Endometrium (tissue), 2 donors: ENCODE measurements at regions not wholly inside any gene's neighbourhood (a gene's known extent, or its start where the extent isn't known, plus 50 kb on each side); places are given as distances from the start of the nearest gene placed in this dataset.
"Not testable (repeated sequence)": the region's sequence is repeated elsewhere in the genome, so short reads cannot be mapped to it uniquely, and the experiment has no call there.

Source experiments
- FAIRE-seq: peaks from 2 replicates; lab custom pipeline; 2012; peaks lifted over from hg19 to GRCh38; lab: Jason Lieb, UNC
- donor health status: control.
- donor health status: control.

DNA sequence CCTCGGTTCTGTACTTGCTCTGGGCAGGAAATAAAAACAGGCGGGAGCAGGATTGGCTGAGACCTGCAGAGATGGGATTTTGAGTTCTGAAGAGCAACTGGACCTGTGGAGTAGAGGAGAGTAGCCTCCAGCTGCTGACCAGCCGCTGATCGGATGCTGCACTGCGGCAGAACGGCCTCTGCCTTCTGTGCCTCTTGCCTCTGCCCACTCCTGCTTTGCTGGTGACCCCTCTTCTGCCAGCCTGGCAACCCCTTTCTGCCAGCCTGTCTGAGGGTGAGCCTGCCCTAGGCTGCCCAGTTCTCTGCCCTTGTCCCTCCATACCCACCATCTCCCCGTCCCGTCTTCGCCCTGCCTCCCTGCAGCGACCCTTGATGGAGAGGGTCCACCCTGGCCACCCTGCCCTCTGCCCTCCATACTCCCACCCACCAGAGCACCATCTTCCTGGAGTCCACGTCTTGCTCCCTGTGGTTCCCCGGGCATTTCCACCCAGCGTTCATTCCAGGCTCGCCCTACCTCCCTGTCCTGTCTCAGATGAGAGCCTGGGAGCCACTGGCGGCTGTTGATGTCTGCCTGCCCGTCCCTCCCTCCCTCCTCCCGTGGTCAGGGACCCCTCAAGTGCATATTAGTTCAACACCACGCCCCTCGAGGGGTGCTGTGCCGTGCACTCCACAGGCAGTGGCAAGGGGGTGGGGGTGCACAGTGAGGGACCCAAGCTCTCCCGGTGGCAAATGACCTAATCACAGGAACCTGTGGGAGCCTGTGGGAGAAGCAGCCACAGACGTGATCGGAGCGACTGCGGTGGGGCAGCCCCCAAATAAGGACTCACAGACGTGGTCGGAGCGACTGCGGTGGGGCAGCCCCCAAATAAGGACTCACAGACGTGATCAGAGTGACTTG lies 863.3 kb downstream of the TBC1D22A start:
- no peak for FAIRE-seq

DNA sequence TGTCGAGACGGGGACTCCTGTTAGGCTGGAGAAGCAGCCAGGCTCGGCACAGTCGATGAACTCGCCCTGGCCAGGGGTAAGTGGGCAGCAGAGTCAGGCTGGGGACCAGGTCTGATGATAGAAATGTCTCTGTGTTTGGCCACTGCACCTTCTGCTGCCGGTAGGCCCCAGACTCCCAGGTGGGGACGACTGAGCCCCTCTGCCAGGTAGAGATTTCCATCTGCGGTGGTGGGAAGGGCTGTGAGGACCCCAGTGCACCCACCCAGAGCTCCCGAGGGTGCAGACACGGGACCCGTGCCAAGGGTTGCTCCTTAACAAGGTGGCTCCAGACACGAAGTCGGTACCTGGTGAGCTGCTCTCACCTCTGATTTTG lies 862.5 kb downstream of the TBC1D22A start:
- FAIRE-seq, result no peak

DNA sequence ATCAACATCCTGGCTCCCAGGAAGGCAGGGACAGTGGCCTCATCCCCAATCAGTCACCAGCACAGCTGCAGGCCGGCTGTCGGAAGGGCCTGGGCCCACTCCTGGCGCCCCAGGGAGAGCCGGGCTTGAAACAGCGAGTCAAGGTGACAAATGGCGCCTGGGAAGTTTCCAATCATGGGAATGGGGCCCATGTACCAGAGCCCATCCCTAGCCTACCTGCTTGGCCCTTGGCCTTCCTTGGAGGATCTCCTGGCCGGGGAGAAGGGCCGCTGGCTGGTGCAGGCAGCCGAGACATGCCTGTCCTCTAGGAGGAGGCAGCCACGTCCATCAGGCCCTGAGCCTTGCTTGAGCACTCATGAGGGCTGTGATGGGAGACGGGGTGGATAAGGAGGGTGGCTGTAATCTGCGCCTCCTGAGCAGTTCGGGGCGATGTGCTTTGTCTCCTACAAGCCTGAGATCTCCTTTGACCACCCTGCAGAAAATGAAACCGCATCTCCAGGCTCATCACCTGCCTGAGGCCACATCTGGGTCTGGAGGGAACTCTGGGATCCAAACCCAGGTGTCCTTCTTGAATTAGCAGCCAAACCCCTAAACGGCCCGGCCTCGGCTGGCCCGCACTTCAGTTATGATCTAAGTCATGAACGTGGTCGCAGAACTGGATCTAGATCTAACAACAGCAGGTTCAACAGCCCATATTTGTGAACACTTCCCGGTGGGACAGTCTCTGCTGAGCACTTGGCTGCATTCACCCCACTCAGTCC lies 862.0 kb downstream of the TBC1D22A start:
- no peak for FAIRE-seq

DNA sequence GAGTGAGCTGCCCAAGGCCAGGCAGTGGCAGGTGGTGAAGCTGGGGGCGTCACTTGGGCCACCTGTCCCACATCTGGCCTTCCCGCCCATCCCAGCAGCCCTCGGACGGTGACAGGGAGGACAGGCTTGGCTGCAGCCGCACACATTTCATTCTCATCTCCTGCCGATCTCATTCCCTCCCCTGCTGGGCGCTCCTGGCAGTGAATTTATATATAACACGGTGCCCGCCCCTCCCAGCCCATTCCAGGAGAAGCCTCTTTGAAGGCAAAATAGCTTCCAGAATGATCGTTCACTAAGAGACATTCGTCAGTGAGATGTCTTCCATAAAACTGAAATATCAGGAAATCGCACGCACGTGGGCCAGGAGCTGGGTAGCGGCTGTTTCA lies 861.3 kb downstream of the TBC1D22A start:
- no peak for FAIRE-seq

DNA sequence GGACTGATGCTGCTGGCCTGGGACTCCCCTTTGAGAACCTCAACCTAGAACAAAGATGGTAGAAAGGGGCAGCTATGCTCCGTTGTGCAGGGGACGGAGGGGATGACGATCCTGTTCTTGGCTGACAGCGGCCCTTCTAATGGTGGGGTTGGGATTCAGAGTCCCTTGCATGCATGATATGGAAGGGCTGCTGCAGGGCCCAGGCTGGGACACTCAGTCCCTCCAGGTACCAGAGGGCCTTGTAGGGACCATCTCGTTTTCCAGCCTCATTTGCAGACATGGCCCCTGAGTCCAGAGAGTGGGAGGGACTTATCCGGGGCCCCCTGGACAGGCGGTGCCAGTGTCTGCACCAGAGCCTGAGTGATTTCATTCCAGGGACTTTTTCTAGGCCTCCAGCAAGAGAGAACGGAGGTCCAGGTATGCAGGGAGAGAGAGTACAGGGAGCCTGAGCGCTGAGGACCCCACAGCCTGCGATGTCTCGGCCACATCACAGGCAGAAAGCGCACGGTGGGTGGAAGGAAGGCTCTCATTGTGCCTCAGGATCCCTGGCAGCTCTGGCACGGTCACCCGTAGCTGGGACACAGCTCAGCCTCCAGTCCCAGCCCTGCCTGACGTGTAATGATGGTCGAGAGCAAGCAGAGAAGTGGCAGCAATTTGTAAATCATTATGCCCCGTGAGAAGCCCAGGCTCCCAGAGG lies 860.8 kb downstream of the TBC1D22A start:
- FAIRE-seq, result no peak

DNA sequence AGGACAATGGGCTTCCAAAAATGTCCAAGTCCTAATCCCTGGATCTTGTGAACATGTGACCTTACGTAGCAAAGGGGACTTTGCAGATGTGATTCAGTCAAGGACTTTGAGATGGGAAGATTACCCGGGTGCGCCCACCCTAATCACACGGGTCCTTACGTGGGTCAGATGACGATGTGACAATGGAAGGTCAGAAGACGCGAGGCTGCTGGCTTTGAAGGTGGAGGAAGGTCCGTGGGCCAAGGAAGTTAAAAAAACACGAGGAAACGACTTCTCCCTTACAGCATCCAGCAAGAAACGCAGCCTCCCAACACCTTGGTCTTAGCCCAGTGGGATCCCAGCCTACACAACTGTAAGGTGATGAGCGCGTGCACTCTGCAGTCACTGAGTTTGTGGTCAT lies 860.1 kb downstream of the TBC1D22A start:
- no peak for FAIRE-seq

DNA sequence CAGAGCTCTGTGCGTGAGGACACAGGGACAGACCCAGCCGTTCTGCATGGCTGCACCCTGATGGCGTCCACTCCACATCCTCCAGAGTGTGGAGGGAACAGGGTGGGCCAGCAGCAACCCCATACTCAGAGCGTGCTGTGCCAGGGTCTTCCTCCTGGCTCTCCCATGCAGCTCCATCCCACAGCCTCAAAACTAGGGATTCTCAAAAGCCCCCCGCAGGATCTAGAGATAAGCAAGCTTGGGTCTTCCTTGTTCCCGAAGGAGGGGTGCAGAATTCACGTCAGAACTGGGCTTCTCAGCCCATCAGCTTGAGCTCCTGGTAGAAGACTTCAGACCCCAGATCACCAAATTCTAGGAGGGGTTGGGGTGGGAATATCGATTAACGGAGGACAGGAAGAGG lies 858.8 kb downstream of the TBC1D22A start:
- no peak for FAIRE-seq

DNA sequence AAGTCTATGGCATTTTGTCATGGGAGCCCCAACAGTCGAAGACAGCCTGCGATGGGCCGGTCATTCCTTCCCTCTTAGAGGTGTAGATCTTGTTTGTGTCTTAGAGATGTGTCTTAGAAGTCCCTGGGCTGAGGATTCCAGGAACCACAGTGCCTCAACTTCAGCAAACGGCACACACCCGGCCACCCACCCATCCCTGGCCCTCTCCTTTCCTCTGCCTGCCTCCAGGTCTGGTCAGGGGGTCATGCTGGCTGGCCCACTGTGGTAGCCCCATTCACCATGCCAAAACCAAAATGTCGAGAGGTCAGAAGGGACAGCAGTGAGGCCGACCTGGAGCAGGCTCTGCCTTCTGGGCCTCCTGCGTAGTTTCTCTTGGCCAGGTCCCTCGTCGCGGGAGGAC lies 857.9 kb downstream of the TBC1D22A start:
- no peak for FAIRE-seq

DNA sequence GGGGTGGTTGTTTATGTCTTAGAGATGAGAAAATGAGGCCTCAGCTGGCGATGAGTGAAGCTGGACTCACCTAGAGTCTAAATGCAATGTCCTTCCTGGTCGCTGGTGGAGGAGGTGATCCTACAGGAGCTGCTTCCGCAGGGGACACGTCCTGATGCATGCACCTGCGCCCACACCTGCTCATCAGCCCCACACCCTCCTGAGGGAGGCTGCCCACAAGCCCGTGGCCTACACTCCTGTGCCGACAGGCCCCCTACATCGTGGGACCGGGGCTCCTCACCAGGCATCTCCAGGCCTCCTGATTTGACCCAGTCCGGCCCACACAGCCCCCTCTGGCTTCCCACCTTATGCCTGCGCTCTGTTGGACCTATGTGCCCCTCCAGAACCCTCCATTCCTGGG lies 857.2 kb downstream of the TBC1D22A start:
- no peak for FAIRE-seq

DNA sequence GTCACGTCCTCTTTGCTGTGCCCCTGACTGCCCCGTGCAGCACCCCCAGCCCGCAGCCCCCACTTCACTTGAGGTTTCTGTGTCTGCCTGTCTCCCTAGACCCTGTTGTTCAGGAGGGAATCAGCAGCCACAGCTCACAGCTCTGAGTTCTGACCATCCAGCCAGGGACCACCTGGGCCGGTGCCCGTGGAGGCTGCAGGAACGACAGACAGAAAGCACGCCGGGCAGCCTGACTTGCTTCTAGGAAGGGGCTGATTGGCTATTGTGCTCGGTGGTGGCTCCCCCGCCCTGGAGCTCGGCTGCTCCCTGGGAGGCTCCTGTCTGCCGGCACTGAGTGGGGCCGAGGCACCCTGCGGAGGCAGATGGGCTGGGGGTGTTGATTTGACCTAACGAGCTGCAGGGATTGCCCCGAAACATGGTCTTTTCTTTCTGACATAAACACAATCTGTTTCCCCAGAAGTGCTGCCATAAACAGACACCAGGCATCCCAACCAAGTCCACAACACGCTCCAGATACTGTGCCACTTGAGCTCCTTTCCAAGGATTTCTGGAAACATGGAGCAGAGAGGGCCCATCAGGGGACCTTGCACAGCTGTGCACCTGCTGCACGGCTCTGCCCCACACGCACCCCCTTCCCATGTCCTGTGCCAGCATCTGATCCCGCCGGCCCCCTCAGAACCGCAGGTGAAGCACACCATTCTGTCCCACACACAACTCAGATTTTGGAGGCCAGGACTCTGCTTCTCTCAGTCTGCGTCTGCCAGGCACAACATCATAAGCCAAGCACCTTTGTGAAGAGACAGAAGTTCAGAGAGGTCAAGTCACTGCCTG lies 855.9 kb downstream of the TBC1D22A start:
- FAIRE-seq, result no peak

DNA sequence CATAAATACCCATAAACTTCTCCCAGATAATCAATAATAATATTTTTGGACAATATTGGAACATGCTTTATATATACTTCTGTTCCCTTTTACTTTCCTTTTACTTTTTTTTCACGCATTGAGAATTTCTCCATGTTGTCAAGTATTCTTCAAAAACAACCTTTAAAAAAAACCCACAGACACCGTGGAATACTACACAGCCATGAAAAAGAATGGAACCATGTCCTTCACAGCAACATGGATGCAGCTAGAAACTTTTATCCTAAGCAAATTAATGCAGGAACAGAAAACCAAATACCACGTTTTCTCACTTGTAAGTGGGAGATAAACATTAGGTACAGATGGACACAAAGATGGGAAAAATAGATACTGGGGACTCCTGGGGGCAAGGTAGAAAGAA lies 854.7 kb downstream of the TBC1D22A start:
- FAIRE-seq, result no peak

DNA sequence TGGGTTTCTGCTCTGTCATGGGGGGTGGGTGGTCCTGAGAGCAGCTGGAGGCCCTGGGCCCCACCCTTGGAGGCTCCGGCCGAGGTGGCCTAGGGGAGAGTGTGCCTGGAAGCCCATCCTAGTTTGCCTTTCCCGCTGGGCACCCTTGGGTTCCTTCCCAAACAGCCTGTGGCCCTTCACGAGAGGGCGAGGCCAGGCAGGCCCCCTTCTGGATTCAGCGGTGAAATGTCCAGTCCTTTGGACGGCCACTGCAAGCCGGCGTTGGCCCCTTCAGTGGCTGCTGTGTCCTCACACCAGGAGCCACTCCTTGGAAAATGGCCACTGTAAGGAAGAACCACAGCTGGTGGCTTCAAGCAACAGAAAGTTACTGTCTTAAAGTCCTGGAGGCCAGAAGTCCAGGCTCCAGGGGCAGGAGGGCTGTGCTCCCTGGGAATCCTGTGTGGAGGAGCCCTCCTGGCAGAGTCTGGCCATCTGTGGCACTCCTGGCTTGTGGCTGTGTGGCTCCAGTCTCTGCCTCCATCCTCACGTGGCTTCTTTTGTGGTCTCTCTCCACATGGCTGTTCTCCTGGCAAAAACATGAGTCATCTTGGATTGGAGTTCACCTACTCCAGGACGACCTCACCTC lies 854.1 kb downstream of the TBC1D22A start:
- no peak for FAIRE-seq

DNA sequence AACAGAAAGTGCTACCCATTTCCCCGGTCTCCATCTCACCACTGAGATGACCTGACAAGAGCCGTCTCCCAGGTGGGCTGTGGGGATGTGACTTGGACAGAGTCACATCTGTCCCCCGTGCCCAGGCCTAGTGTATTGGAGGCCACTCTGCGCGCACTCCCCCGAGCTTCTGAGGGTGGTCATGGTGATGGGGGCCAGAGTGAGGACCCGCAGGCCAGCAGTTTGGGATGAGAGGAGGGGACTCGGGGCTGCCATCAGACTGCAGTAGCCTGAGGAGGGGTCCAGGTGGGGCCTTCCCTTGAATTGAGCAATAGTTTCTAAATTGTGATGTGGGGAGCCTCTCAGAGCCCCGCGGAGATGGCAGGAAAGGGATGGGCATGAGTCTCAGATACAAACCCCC lies 852.6 kb downstream of the TBC1D22A start:
- no peak for FAIRE-seq

DNA sequence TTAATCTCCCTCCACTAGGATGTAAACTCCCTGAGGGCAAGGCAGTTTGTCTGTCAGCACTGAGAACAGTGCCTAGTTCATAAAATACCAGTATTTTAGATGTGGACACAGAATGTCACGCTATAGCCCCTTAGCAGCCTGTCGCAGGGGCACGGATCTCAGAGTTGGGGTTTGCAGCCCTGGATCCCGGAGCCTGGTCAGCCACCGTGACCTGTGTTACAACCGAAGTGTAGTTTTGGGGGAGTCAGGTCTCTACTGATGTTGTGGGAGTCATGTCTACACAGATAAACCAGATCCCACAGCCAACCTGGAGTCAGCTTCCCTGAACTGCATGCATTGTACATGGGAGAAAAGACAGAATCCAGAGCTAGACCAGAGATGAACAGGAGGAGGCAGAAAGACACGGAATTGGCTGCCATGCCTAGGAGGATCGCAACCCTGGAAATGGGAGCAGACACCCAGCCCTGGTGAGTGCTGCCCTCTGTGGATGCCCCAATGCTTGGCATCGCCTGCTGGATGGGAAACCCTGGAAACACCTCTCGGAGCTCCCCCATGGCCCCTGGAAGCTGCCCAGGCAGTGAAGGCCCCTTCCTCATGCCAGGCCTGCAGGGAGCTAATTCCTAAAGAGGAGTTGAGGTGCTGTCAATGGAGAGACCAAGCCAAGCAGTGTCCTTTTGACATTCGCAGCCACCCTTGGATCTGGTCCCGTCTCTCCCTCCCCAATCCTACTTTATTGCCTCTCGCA lies 851.3 kb downstream of the TBC1D22A start:
- FAIRE-seq, result no peak

DNA sequence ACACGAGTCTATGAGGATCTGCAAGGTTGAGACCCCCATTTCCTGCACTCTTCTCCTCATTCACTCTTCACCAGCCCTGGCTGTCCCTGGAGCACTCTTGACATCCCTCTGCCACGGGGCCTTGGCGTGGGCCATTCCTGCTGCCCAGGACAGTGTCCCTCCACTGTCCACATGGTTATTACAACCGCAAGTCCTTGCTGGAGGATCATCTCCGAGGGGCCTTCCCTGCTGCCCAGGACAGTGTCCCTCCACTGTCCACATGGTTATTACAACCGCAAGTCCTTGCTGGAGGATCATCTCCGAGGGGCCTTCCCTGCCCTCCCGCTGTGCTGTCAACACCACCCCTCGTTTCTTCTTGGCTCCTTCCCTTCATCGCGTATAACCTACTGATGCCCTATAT lies 850.7 kb downstream of the TBC1D22A start:
- not testable (repeated sequence) for FAIRE-seq

DNA sequence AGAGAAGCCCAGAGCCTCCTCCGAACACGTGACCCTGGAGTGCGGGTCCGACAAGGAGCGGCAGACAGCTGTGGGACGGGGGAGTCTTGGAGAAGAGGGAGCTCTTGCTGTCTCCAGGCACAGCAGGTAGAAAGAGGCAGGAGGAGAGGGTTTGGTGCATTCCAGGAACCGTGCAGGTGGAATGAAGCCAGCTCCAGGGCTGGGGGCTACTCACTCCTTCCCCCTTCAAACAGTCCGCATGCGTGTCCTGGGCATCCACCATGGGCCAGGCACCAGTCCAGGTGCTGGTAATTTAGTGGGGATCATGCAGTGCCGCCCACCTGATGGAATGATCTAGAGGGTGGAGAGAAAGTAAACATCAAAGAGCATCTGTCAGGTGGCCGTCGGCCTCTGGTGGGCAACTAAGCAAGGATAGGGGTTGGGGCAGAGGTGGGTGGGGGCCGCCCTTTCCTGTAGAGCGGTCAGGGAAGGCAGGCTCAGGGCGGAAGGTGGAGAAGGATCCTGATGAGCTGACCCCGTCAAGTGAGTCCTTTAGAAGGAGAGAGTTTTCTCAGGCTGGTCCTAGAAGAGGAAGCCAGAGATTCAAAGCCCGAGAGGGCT lies 850.0 kb downstream of the TBC1D22A start:
- no peak for FAIRE-seq

DNA sequence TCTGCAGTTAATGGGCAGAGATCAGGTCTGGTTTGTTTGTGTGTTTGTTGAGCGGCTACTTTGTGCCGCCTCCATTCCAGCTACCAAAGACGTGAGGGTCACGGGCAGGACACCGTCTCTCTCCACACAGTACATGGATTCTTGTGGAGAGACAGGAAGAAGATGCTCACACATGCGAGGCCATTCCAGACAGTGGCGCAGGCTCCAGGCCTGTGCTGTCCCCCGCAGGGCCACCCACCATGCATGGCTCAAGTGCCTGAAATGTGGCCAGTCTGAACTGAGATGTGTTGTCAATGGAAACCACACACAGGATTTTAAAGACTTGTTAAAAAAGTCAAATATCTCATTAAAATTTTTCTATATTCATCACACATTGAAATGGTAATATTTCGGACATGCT lies 848.3 kb downstream of the TBC1D22A start:
- FAIRE-seq, result no peak

DNA sequence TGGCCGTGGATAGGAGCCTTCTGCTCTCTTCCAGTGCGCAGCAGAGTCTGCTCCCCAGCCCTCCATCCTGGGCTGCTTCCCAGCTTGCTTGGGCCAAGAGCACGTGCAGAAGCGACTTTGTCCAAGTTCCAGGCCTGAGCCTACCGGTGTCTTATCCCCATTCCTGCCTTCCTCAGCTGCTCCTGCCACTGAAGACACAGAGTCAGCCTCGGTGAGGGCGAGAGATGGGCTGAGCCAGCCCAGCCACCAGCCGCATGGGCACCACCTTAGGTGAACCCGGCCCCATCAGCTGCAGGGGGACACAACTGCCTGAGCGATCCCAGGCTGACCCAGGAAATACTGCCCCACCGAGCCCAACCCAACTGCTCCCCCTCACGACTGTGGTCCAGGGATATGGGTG lies 847.8 kb downstream of the TBC1D22A start:
- no peak for FAIRE-seq

DNA sequence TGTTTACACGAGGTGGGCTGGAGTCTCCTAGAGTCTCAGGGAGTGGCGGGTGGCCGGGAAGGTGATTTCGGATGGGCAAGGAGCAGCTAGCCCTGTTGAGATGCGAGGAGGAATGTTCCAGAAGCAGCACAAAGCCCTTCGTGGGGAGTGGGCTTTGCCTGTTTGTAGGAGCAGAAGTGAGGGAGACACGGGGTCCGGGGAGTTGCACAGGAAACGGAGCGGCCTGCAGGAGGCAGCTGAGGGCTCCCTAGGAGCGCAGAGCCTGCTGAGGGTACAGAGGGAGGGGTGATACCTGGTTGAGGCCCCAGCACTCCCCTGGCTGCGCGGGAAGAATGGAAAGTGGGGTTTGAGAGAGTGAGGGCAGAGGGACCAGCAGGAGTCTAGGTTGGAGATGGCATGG lies 847.2 kb downstream of the TBC1D22A start:
- no peak for FAIRE-seq

DNA sequence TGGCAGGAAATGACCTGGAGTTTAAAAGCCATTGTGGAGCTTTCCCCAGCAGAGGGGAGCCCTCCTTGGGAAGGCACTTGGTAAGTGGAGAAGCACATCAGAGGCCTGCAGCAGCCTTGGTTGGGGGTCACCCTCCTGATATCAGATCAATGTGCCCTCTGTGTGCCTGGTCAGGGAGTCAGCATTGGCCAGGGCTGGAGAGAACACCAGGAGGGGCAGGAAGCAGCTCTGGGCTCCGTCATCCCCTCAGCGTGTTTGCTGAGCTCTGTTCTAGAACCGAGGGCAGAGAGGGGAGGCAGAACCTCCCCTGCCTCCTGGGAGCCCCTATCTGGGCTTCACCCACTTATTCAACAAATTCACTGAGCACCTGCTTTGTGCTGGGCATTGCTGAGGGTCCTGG lies 846.0 kb downstream of the TBC1D22A start:
- FAIRE-seq, result no peak

DNA sequence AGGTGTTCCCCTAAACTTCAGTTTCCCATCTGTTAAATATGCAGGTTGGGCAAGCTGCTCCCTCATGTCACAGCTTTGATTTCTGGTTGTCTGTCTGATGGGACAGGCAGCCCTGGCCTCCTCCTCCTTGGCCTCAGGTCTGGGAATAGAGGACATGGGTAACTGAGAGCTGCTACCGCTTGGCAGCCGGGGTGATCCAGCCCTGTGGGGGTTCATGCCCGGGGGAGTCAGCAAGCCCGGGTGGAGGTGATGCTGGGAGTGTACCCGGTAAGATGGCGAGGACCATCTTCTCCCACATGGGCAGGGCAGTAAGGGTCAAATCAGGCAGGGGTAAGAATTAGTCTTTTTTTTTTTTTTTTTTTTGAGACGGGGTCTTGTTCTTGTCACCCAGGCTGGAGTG lies 845.0 kb downstream of the TBC1D22A start:
- FAIRE-seq, result no peak
